ENCODE measurements at regions not wholly inside any gene's neighbourhood (a gene's known extent, or its start where the extent isn't known, plus 50 kb on each side); places are given as distances from the start of the nearest gene placed in this dataset.

- Histone ChIP-seq H3K4me3 (ENCODE audit: low read depth, low read length) (no peak overlapping the region), H3K27me3 (ENCODE audit: control insufficient read depth, insufficient read depth, low read length) (no peaks in the 10 kb centered on the region), H3K36me3 (ENCODE audit: control insufficient read depth, insufficient read depth, low read length) (no peaks in the 10 kb centered on the region)
- ChIA-PET POLR2A (no interaction called here), CTCF (no interaction called here)
- no peak for TF ChIP-seq CTCF (IDR thresholded peaks at IDR 0.05; ENCODE audit: insufficient read depth, low read depth, low read length)
- DNase-seq (ENCODE audit: low read depth): no peak
Observed at GRCh38 chr6:67886036-67886707, 748.9 kb upstream of the ADGRB3 start.

GRCh38 chr6:67885081-67886033 is 749.7 kb upstream of the ADGRB3 start:
- no peak for TF ChIP-seq CTCF (IDR thresholded peaks at IDR 0.05; ENCODE audit: insufficient read depth, low read depth, low read length)
- Histone ChIP-seq H3K4me3 (ENCODE audit: low read depth, low read length) (no peak overlapping the region), H3K36me3 (ENCODE audit: control insufficient read depth, insufficient read depth, low read length) (no peaks in the 10 kb centered on the region), H3K27me3 (ENCODE audit: control insufficient read depth, insufficient read depth, low read length) (no peaks in the 10 kb centered on the region)
- POLR2A ChIA-PET: no interaction called here
- CTCF ChIA-PET: no interaction called here
- DNase-seq (ENCODE audit: low read depth): no peak

DNA sequence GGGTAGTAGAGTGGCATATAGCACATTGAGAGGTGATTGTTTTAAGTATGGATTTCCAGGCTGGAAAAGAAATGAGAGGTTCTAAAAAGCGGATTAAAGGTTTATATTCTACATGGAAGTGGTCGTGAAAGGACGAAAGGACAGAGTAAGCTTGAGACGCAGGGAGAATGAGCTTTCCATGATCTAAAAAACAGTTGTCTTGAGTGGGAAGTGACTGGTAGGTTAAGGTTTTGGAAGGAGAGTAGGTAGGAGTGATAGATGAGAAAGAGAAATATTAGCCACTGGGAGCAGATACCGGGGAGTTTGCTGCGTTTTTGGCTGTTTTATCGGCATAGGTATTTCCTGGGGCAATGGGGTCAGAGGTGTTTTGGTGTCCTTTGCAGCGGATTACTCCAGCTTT is 750.6 kb upstream of the ADGRB3 start:
- CTCF ChIA-PET: no interaction called here
- Histone ChIP-seq H3K27me3 (ENCODE audit: control insufficient read depth, insufficient read depth, low read length) (no peaks in the 10 kb centered on the region), H3K4me3 (ENCODE audit: low read depth, low read length) (no peak overlapping the region), H3K36me3 (ENCODE audit: control insufficient read depth, insufficient read depth, low read length) (no peaks in the 10 kb centered on the region)
- POLR2A ChIA-PET: no interaction called here
- DNase-seq (ENCODE audit: low read depth): no peak
- TF ChIP-seq CTCF (IDR thresholded peaks at IDR 0.05; ENCODE audit: insufficient read depth, low read depth, low read length): no peak

DNA sequence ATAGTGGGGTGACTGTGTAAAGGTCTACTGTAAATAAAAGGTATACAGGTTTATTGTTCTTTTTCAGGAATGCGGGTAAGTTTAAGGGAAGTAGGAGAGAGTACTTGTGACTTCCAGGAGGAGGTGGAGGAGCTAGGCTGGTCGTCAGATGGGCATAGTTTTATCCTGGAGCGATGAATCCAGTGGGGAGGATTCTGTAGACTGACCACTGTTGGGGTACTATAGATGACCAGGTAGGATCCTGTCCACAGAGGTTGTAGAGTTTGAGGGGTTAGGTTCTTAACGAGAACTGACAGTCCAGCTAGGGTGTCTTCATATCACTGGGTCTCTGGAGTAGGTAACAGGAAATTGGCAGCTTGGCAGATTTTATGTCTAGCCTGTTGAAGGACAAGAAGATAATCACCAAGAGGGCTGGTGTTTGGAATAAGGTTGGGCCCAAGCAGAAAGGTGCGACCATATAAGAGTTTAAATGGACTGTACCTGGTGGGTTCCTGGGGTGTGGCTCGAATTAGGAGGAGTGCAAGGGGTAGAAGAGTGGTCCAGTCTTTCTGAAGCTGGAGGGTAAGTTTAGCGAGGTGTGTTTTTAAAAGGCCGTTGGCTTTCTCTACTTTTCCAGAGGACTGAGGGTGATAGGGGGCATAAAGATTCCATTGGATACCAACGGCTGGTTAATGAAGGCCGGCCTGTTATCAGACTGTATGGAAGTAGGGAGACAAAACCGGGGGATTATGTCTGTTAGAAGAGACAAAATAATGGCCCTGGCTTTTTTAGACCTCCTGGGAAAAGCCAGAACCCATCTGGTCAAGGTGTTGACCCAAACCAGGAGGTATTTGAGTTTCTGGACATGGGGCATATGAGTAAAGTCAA is 751.3 kb upstream of the ADGRB3 start:
- TF ChIP-seq CTCF (IDR thresholded peaks at IDR 0.05; ENCODE audit: insufficient read depth, low read depth, low read length): no peak
- DNase-seq (ENCODE audit: low read depth): no peak
- CTCF ChIA-PET: no interaction called here
- H3K4me3 ChIP-seq (ENCODE audit: low read depth, low read length): no peak overlapping the region
- POLR2A ChIA-PET: no interaction called here
- H3K36me3 ChIP-seq (ENCODE audit: control insufficient read depth, insufficient read depth, low read length): no peaks in the 10 kb centered on the region
- H3K27me3 ChIP-seq (ENCODE audit: control insufficient read depth, insufficient read depth, low read length): no peaks in the 10 kb centered on the region
